C4-2B (cell line): ENCODE measurements at regions not wholly inside any gene's neighbourhood (a gene's known extent, or its start where the extent isn't known, plus 50 kb on each side); places are given as distances from the start of the nearest gene placed in this dataset.

ENCODE experiments used
- H3K27ac ChIP-seq: fragments of 450-650 bp; 2 replicates; pipeline ENCODE4 v1.5.1; 2017
- ZFX ChIP-seq: fragments of 450-650 bp; IDR thresholded peaks from 2 replicates; pipeline ENCODE4 v1.6.1; 2017
- TF ChIP-seq, protein P1 (sequence below): fragments of 450-650 bp; conservative IDR thresholded peaks from 2 replicates; pipeline ENCODE4 v1.5.1; 2017; ENCODE audit warnings: mild to moderate bottlenecking

DNA sequence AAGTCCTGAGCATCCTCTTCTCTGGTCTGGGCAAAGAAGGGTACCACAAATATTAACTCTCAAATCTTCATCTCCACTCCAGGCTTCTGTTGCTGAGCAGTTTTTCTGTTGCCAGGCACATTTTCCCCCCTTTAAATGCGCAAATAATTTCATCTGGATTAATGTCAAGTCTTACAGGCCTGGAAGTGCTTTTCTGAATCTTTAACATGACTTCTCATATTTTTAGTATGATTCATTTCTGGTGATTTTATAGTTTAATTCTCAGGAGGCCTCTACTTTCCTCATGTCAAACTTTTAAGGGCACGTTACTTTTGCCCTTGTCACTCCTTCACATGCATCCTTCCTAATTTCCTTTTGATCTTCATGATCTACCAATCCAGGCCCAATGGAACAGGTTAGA lies 510.2 kb downstream of the METTL15 start:
- no peak for TF ChIP-seq ZFX
- TF ChIP-seq, protein P1, sequence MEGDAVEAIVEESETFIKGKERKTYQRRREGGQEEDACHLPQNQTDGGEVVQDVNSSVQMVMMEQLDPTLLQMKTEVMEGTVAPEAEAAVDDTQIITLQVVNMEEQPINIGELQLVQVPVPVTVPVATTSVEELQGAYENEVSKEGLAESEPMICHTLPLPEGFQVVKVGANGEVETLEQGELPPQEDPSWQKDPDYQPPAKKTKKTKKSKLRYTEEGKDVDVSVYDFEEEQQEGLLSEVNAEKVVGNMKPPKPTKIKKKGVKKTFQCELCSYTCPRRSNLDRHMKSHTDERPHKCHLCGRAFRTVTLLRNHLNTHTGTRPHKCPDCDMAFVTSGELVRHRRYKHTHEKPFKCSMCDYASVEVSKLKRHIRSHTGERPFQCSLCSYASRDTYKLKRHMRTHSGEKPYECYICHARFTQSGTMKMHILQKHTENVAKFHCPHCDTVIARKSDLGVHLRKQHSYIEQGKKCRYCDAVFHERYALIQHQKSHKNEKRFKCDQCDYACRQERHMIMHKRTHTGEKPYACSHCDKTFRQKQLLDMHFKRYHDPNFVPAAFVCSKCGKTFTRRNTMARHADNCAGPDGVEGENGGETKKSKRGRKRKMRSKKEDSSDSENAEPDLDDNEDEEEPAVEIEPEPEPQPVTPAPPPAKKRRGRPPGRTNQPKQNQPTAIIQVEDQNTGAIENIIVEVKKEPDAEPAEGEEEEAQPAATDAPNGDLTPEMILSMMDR = no peak
- no peak overlapping the region for H3K27ac ChIP-seq

DNA sequence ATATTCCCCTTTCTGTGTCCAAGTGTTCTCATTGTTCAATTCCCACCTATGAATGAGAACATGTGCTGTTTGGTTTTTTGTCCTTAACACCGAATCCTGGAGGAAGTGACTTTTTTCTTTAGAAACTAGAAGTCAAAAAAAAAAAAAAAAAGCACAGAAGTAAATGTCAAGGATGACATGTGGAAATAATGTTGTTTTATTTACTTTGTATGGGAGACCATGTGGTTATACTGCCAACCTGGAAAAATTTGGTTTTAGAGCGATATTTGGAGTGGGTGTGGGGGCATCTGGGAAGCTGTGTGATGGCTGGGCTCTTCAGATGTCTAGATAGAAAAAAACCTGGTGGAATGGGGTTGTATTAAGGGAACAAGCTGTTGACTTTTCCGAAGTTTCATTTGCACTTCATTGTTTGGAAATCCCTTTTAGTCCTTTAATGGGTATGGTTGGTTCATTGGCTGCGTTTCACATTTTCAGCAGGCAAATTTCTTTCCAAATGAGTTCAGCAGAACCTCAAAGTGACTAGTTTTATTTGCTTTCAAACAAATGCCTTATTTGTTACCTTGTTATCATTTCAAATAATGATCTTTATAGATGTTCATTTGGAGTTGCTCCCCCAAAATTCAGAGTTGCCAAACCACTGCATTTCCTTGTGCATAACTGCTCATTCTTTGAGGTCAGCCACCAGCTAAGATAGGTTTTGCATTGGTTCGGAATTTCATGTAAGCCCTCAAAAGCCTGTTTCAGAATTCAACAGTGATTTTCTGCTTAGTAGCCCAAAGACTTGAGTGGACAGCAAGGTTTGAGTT lies 508.2 kb downstream of the METTL15 start:
- H3K27ac ChIP-seq = no peak overlapping the region
- TF ChIP-seq, protein P1 = no peak
- TF ChIP-seq ZFX = no peak

DNA sequence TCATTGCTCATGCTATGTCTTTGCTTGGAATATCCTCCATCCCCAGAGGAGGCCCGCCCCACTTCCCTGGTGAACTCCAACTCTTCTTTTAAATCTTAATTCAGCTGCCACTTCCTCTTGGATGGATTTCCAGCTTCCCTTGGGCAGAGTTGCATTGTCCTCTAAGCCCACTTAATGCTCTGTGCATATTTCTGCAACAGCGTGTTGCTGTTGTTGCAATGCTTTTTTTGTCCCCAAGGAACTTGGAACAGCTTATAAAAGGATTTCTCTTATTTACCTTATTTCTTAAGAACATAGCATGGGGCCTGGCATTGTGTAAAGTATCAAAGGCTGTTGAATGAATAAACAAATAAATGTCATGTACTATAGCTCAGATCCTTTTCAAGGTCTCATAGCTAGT lies 507.4 kb downstream of the METTL15 start:
- no peak overlapping the region for H3K27ac ChIP-seq
- TF ChIP-seq, protein P1 = no peak
- no peak for TF ChIP-seq ZFX

DNA sequence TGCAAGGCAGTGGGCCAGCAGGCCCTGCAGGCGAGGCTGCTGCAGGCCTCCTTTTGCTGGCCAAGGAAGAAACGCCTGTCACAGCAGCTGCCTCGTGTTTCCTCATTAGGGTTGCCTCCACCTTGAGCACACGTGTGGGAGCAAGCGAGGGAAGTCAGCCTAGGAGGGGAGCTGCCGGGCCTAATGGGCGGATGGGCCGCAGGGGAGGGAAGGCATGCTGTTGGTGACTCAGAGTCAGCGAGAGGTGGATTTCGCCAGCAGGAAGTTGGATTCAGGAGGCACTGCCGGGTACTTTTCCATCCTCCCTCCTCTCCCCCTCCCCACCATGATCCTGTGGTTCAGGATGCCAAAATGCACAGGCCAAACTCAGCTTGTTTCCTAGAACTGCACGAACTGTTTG lies 498.7 kb downstream of the METTL15 start:
- no peak for TF ChIP-seq ZFX
- TF ChIP-seq, protein P1 = no peak
- H3K27ac ChIP-seq = no peak overlapping the region

DNA sequence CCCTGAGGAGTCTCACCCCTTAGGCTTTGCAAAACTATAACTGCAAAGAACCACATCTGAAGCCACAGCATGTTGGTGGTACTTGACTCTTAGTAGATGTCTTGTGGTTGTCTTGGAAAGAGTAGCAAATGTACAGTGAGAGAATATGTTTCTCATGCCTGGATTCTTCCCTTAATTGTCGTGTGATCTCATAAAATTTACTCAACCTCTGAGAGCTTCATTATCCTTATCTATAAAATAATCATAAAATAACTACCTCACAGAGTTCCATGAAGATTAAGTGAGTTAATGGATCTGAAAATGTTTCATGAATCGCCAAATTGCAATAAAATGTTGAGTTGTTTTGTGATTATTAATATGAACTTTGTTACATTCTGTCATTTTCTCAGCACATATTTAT lies 491.5 kb downstream of the METTL15 start:
- no peak for TF ChIP-seq ZFX
- TF ChIP-seq, protein P1 = no peak
- H3K27ac ChIP-seq = no peak overlapping the region

DNA sequence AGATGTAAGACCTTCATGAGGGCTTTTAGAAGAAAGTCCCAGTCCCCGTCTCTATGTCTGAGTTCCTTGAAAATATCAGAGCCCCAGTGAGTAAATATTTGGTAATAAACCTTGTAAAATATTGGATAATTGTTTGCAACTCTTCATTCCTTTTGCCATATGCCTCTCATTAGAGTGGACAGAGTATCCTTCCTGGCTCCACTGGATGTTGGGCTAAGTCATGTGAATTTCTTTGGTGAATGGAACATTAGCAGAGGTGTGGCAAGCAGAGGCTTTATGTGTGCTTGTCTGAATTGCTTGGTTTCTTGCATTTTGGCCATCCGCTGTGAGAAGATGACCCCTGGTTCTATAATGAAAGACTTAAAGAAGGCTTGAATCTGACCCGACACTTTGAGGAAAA lies 490.3 kb downstream of the METTL15 start:
- H3K27ac ChIP-seq = no peak overlapping the region
- TF ChIP-seq, protein P1 = no peak
- no peak for TF ChIP-seq ZFX

DNA sequence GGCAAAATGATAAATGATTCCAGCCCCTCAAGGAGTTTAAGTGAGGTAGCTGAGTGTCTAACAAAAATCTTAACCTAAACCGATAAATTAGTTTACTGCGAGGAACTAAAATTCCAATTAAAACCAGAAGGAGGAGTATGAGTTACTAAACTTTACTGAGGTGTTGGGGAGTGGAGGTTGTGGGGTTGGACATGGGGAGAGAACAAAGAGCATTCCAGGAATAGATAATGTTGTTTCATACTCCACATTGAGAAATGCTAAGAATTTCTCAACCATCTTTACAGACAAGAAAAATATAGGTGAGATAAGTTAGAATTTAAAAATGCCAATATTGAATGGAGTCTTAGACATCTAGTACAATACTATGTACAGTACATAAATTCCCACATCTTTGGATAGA lies 488.6 kb downstream of the METTL15 start:
- no peak for TF ChIP-seq ZFX
- TF ChIP-seq, protein P1 = no peak

More for the DNA sequence above, 488.6 kb downstream of the METTL15 start:
- no peak overlapping the region for H3K27ac ChIP-seq
